HFFc6 (cell line): ENCODE measurements at regions not wholly inside any gene's neighbourhood (a gene's known extent, or its start where the extent isn't known, plus 50 kb on each side); places are given as distances from the start of the nearest gene placed in this dataset.

Experiments used
- DNase-seq: peaks from one replicate; pipeline ENCODE4 v3.0.0-alpha.2; 2018
- H3K27ac Mint-ChIP-seq: 2 replicates; pipeline ENCODE4 v1.8.0; 2020; ENCODE audit warnings: mild to moderate bottlenecking, mixed read lengths
- H3K27me3 Mint-ChIP-seq: 2 replicates; pipeline ENCODE4 v1.8.0; 2021; ENCODE audit warnings: mild to moderate bottlenecking, moderate library complexity, mixed read lengths; ENCODE audit not compliant: insufficient read depth
- H3K36me3 Mint-ChIP-seq: 2 replicates; pipeline ENCODE4 v1.8.0; 2021; ENCODE audit warnings: low read depth, mixed read lengths
- H3K4me1 Mint-ChIP-seq: 2 replicates; pipeline ENCODE4 v1.8.0; 2020; ENCODE audit warnings: low read depth, mixed read lengths
- H3K4me3 Mint-ChIP-seq: 2 replicates; pipeline ENCODE4 v1.8.0; 2020; ENCODE audit warnings: mild to moderate bottlenecking, moderate library complexity, mixed read lengths
- H3K9me3 Mint-ChIP-seq: 2 replicates; pipeline ENCODE4 v1.8.0; 2020; ENCODE audit warnings: mild to moderate bottlenecking, mixed read lengths
- TF ChIP-seq, protein P1 (sequence below): fragments of 200-600 bp; sonication (generic); IDR thresholded peaks from 2 replicates; pipeline ENCODE4 v1.5.0; 2021; ENCODE audit warnings: antibody characterized with exemption, mild to moderate bottlenecking

DNA sequence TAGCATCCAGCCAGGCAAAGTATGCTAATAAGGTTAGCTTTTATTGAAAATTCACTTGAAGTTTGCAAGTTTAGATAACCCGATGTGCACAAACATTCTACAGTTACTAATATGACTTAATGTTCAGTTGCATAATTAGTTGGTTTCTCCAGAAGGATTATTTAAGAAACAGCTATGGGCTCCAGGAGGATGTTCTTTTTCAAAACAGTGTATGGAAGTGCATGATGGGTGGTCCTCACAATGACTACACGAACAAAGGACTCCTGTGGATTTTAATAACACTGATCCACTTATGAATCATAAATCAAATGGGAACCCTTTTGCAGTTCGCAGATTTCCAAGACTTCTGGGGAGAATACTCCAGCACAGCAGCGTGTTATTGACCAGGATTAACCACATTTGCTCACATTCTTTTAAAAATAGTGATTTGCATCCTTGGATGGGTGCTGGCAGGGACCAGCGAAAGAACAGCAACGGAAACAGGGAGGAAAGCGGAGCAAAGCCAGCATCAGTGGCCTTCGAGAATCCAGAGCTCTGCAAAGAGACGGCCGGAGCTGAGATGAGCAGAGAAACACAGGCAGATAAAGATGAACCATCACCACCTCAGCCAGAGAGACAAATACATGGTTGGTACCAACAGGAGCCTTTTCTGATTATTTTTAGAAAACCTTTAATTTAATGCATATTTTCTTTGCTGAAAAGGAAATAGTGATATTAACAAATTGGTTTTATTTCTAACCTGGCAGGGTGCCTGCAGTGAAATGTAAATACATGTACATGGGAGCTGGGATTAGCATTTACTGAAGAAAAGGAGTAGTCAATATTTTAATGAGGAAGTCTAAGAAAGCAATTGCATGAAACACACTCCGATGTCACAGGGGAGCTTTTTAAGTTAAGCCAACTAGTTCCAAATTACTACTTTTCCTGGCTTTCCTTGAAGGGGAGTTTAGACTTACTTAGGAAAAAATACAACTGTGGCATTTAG, 623.2 kb upstream of the ZFHX3 start:
- DNase-seq = no peak
- Mint-ChIP-seq H3K36me3 (no peaks in the 10 kb centered on the region), H3K27me3 (peaks cover 2% of the 10 kb centered on the region), H3K27ac (no peak overlapping the region), H3K9me3 (peaks cover 11% of the 10 kb centered on the region), H3K4me1 (no peaks in the 10 kb centered on the region), H3K4me3 (no peak overlapping the region)
- TF ChIP-seq, protein P1, sequence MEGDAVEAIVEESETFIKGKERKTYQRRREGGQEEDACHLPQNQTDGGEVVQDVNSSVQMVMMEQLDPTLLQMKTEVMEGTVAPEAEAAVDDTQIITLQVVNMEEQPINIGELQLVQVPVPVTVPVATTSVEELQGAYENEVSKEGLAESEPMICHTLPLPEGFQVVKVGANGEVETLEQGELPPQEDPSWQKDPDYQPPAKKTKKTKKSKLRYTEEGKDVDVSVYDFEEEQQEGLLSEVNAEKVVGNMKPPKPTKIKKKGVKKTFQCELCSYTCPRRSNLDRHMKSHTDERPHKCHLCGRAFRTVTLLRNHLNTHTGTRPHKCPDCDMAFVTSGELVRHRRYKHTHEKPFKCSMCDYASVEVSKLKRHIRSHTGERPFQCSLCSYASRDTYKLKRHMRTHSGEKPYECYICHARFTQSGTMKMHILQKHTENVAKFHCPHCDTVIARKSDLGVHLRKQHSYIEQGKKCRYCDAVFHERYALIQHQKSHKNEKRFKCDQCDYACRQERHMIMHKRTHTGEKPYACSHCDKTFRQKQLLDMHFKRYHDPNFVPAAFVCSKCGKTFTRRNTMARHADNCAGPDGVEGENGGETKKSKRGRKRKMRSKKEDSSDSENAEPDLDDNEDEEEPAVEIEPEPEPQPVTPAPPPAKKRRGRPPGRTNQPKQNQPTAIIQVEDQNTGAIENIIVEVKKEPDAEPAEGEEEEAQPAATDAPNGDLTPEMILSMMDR = no peak

DNA sequence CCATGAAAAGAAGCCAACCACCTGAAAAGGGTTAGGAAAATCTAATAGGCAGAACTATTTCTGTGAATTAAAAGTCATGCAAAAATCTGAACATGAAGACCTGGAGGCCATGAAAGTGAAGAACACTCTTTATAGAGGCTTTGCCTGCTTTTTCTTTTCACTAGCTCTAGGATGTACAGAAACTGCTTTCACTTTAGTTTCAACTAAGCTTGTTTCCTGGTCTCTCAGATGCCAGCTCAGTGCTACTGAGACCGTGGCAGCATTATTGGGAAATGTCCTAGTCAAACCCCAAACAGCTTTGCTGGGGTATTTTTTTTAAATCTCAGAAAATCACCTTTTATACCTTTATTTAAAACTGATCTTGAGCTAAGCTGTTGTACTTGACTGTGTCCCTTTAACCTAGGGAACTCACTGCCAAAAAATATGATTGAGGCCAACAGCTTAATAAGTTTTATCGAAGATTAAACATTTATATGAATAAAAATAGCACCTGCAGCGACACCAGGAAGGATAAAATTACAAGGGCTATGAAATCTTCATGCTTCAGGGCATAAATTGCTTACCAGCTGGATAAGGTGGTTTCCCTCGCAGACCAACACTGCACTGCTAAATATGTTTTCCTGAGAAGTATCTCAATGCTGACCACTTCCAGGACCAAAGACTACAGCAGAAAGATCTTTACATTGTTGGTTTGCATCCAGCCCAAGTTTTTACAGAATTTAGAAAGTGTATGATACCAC, 621.8 kb upstream of the ZFHX3 start:
- H3K9me3 Mint-ChIP-seq = peaks cover 8% of the 10 kb centered on the region; the same call in 1 of the 2 replicates
- TF ChIP-seq, protein P1 = no peak
- DNase-seq = no peak
- H3K4me1 Mint-ChIP-seq = no peaks in the 10 kb centered on the region
- H3K27me3 Mint-ChIP-seq = peaks cover 2% of the 10 kb centered on the region
- no peak overlapping the region for H3K27ac Mint-ChIP-seq
- H3K4me3 Mint-ChIP-seq = no peak overlapping the region
- no peaks in the 10 kb centered on the region for H3K36me3 Mint-ChIP-seq

DNA sequence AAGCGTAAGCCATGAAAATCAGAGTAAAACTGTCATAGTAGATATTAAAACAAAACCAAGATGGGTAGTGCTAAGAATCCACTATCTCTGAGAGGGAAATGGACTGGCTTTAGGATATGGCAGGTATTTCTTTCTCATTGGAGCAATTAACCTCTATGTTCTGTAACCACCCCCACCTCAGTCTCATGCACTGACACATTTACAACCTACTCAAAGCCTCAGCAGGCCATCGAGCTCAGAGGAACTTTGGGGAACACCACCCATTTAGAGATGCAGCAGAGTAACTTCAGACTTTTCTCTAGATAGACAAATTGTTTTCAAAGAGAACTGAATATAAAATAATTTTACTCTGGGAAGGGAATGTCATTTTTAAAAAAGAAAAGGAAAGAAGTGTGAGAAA, 615.8 kb upstream of the ZFHX3 start:
- no peaks in the 10 kb centered on the region; the same call in 1 of the 2 replicates for H3K27me3 Mint-ChIP-seq
- DNase-seq = no peak
- H3K36me3 Mint-ChIP-seq = no peaks in the 10 kb centered on the region
- no peak overlapping the region for H3K27ac Mint-ChIP-seq
- TF ChIP-seq, protein P1 = no peak
- no peaks in the 10 kb centered on the region for H3K4me1 Mint-ChIP-seq
- no peak overlapping the region for H3K4me3 Mint-ChIP-seq
- peaks cover 13% of the 10 kb centered on the region for H3K9me3 Mint-ChIP-seq

DNA sequence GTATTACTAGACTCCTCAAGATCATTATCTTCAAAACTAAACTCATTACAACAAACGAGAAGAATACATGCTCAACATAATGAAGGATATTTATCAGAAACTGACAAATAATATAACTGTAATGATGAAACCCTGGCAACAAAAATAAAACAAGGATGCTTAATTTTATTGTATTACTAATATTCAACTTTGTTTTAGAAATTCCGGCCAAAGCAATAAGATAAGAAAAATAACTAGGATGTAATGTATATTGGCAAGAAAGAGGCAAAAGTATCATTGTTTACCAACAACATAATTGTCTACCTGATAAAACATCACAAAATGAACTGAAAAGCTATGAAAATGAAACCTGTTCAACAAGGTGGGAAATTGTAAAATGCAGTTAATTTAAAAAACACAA, 588.3 kb upstream of the ZFHX3 start:
- Mint-ChIP-seq H3K9me3 (peaks cover 21% of the 10 kb centered on the region), H3K4me3 (no peak overlapping the region), H3K4me1 (no peaks in the 10 kb centered on the region), H3K27ac (no peak overlapping the region), H3K36me3 (no peaks in the 10 kb centered on the region), H3K27me3 (no peaks in the 10 kb centered on the region)
- DNase-seq = no peak
- TF ChIP-seq, protein P1 = no peak

DNA sequence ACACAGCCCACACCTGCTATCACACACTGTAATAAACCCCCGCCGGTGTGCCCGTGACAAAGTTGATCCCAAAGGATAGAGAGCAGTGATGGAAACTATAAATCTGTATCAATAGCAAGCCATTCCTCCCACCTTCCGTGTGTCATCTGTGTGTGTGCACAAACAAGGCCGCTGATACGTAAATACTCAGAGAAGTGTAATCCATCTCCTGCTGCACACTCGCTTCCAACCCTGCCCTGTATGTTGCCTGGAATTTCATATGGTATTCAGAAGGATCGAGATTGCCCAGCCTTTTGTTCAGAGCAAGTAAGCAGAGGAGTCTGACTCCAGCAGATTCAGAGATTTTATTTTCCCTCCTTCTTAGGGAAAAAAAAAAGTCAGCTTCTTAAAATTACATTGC, 581.1 kb upstream of the ZFHX3 start:
- Mint-ChIP-seq H3K4me1 (no peaks in the 10 kb centered on the region), H3K27ac (no peak overlapping the region), H3K36me3 (no peaks in the 10 kb centered on the region), H3K9me3 (peaks cover 5% of the 10 kb centered on the region), H3K27me3 (peaks cover 3% of the 10 kb centered on the region; the same call in 1 of the 2 replicates), H3K4me3 (no peak overlapping the region)
- DNase-seq = no peak
- TF ChIP-seq, protein P1 = no peak
